NOMO-1 treated with dmso at 0.1 percent for 144 hours (cell line): ENCODE measurements at regions not wholly inside any gene's neighbourhood (a gene's known extent, or its start where the extent isn't known, plus 50 kb on each side); places are given as distances from the start of the nearest gene placed in this dataset.

Source experiments
- DNase-seq: peaks from one replicate; lab custom pipeline; 2025; ENCODE audit not compliant: unreplicated experiment; lab: John Stamatoyannopoulos, UW

DNA sequence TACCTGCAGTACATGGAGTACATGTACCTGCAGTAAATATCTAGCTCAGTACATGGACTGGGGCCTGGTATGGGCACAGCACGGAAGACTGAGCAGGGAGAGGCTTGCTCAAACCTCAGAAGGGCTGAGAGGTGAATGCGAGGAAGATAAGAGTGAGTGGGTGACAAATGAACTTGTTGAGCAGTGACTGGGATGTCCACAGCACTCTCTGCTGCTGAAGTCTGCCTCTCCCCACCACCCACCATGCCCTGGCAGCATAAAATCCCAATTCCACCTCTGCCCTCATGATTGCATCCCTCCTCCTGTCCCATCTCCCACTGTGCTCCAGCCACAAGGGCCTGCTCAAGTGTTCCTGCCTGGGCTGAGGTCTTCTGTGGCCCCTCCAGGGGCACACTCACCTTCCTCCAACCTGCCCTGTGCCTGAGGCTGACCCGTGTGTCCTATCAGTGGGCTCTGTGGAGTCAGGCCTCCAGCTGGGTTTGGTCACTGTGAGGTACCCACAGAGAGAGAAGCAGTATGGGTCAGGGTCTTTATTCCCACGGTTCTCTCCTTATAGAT is 114.2 kb downstream of the FOXD2 start:
- no peak for DNase-seq

DNA sequence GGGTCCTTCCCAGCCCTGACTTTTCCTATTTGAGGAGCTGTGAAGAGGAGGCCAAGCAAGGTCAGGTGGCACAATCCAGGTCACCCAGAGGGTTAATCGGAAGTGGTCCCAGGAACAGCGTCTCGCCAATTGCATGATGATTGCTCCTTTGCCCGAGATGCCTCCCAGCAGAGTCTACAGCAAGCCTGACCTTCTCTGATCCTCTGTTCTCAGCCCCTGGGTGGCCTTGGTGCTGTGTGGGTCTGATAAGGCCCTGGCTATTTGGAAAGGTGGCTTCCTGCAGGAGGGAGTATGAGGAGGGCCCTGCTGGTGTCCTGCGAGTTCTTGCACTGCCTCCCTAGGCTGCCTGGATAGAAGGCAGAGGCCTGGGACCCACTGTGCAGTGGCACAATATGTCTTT is 116.2 kb downstream of the FOXD2 start:
- DNase-seq, result no peak

DNA sequence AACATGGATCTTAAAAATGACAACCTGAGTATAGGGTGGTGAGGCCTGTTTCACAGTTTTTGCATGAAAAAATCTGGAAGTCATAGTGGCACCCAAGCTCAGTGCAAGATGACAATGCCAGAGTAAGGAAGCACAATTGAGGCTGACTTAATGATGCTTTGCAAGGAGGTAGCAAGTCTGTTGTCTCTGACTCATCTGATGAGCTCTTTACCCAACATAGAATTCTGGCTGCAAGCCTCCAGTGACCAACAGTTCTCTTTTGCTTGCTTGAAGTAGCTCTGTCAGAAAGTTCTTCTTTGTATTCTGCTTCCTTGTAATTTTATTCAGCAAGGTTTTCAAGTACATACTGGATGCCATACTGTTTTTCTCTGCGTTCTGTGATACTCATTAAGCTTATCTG is 117.1 kb downstream of the FOXD2 start:
- DNase-seq, result no peak

DNA sequence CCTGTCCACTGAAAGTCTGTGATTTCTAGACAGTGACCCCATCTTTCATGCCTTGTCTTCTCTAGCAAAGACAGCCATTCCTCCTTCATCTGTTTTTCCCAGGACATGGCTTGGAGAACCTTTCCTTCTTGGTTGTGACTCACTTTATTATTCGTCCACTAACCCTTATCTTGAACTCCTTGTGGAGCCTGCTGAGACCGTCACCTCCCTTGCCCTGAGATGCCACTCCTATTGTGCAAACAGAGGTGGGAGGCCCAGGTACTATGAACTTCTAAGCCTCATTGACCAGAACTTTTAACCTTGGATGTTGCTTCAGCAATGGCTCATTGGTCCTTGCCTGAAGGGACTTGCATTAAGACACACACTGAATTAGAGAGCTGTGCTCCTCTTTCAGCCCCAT is 117.5 kb downstream of the FOXD2 start:
- no peak for DNase-seq

DNA sequence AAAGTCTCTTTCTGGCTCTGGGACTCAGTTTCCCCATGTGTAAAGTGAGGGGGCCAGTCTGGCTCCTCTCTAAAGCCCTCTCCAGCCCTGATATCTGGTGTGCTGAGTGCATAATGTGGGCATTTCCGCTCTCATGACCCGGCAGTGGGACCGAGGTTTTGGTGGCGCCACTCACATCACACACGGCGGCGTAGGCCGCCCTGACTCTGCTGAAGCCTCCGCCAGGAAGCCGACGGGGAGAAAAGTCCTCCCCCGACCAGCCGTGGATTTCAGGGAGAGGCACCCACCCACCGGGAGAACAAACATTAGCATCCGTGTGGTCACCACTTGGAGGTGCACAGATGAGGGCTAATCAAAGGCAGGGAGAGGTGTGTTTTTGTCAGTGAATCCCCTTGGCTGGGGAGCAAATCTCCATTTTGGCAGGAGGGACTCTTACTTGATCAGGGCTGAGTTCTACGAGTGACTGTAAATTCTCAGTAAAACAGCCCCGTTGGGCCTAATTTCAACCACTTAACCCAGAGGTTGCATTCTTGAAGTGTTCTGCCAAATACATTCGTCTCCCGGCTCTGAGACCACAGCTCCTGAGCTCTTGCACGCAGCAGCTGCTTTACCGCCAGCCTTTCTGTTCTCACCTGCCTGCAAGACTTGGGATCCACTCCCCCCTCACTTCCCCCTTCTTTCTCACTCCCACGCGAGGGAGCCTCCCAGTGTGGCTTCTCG is 118.2 kb downstream of the FOXD2 start:
- DNase-seq, result no peak

DNA sequence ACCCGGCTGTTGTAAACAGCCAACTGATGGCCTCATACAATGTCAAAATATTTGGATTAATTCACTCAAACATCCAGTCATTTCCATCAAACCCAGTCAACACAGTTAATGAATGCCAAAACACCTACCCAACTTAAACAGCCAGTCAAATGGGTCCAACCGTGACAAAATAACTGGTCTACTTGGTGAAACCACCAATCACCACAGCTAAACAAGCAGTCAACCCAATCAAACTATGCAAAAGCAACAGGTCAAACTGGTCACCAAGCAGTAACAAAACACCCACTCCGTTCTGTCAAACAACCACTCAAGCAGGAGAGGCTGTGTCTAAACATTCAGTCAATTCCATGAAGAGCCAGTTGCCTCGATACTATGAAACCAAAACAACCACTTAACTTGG is 119.2 kb downstream of the FOXD2 start:
- DNase-seq, result no peak

DNA sequence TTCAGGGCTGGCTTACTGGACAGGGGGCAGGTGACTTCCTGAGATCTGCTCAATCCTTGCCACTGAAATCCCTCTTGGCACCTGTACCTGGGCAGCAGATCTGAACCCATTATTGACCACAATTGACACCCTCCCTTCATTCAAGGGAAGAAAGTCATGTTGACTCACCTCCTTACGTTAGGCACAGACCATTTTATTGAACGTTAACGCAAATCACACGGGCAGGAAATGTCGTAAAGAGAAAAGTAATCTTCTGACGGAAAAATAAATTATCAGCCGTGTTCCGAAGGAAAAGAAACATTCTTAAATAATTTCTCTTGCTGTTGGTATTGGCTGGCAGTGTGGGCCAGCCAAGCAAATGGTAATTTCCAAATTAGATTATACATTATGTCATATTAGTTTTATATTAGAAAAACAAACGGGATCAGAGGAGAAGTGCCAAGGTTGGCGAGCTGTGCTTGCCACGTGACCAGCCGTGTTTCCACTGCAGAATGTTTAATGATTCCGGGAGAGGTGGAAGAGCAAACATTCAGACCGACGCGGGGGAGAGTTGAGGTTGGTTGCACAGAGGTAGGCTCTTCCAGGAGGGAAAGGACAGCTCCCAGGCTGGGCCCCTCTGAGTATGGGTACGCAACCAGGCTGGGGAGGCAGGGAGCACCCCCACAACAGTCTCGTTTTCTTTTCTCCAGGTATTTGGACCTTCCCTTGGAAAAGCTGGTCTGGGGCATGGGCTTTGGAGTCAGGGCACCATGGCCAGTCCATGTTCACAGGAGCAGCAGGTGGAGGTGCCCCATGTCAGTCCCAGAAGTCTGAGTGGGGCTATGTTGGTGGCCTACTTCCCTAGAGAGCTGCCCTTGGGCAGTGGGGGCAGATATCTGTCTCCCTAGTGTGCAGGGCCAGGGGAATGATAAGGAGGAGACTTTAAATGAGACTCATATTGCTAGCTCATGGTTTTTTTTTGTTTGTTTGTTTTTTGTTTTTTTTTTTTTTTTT is 121.1 kb downstream of the FOXD2 start:
- no peak for DNase-seq

DNA sequence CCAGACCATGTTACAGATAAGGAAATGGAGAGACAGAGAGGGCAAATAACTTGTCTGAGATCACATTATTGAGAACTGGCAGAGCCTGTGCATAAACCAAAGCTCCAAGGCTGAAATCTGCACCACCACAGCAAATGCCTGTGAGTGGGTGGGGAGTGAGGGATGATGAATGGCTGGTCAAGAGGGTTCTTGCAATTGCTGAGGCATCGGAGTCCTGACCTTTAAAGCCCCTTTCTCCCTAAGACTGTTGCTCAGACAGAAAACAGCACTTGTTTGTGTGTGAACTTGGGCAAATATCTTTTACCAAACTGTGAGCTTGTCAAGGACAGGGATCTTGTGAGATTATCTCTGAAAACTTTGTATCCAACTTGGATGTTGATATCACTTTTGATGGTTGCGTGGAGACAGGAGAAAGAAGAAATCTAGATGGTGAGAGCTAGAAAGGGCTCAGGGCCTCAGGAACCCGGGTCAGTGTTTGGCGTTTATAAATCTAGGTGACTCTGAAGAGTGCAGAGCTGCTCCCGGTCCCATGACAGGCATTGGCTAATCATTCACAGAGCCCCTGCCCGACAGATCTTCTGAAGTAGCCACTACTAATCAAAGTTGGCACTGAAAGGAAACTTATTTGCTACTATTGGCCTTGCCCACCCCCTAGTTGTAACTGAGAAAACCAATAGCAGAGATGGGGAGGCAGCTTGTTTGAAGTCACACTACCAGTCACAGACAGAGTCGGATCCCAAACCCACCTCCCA is 122.3 kb downstream of the FOXD2 start:
- DNase-seq, result no peak

DNA sequence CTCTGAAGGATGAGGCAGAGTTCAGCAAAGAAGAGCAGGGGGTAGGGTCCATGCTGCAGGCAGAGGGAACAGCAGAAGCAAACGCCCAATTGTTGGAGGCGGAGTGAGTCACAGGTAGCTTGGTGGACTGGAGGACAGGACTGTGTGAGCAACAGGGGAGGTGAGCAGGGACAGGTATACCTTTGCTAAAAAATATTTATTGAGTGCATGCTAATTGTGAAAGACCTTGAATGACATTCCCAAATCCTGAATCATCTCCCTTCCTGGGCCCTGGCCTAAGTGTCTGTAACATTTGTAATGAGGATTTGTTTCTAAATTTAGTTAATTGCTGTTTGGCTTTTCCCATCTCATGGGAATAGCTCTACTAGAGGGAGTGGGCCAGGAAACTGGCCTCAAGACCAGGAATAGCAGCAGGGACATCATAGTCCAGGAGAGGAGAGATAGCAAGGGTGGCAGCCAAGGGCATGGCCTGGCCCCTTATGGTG is 123.7 kb downstream of the FOXD2 start:
- no peak for DNase-seq

DNA sequence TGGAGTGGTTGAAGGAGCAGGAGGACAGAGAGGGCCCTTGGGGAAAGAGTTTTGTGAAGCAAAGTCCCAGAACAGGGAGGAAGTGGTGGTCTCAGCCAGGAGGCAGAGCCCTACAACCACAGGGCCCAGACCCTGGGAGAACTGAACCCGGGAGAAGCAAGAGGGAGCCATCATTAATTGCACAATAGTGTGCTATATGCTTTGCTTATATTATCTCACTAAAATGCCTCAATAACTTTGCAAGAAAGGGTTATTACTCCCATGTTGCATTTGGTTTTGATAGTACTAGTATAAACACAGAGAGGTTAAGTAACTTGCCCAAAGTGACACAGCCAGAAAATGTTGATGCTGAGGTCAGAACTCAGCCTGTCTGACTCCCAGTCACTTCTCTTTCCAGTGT is 124.3 kb downstream of the FOXD2 start:
- no peak for DNase-seq

DNA sequence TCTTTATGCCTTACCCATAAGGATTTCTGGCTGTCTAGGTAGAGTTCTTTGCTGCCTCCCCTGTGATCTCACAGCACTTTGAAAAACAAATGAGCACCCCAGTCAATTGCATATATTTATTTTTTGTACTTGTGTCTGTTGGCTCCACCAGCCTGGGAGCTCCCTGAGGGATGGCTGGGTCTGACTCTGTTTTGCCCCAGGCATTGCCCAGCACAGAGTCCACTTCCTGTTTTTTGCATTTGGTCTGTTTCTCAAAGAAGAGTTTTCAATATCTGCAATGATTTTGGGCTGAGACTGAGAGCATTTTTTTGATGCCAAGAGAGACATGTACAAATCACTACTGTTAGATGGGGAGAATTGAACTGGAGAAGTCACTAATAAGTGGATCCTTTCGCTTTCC is 125.0 kb downstream of the FOXD2 start:
- no peak for DNase-seq

DNA sequence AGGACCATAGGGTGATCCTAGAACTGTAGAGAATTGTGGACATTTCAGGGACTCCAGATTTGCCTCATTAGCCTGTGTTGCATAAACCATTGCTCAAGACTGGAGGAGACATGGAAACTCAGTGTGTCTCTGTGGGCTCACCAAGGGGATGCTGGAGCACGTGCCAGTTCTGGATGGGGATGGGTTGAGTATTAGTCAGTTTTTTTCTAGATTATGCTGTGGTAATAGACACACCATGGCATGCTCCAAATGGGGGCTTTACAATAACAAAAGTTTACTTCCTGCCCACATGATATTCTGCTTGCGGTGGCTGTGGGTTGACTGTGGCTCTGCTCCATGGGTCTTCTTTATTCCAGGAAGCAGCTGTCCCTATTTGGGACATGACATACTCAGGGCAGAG is 125.4 kb downstream of the FOXD2 start:
- no peak for DNase-seq

DNA sequence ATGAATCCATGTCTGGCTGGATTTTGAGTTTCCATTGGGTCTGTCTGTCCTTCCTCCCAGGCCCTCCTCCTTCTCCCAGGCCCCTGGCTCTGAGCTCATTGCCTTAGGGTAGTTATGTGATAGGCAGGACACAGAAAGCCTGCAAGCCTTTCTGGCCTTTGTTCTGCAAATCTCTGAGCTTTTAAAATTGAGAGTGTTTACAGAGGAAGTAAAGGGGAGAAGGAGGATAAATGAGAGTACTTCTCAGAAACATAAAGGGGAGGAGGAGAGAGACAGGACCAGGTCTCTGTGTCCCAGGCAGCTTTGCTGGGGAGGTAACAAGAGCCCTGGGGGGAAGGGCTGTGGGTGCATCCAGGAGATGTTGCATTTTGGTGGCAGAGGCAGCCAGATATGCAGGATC is 126.7 kb downstream of the FOXD2 start:
- no peak for DNase-seq

DNA sequence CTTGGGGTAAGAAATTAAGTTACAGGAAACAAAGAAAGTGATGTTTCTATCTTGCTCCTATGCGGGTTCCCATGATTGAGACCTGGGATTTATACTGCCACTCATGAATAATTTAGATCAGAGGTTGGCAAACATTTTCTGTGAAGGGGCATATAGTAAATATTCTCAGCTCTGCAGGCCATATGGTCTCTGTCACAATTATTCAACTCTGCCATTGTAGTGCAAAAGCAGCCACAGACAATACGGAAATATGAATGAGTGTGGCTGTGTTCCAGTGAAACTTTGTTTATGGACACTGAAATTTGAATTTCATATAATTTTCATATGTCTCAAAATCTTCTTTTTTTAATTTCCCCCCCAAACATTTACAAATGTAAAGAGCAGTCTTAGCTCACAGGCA is 127.2 kb downstream of the FOXD2 start:
- DNase-seq, result no peak

DNA sequence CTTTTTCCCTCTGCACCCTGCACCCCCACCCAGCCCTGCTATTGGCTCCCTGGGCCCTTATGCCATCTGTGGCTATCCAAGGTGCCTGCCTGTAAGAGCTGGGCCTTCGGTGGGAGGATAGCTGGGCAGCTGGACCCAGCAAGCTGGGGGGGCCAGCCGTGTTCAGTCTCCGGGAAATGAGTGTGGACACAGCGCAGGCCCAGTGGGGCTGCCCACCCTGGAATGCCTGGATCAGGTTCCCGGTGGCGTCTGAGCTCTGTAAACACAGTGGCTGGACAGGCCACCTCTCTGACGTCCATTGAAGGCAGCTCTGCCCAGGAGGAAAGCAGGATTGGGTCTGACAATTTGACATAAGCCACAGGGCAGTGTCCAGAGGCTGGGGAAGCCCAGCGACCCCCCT is 127.8 kb downstream of the FOXD2 start:
- no peak for DNase-seq

DNA sequence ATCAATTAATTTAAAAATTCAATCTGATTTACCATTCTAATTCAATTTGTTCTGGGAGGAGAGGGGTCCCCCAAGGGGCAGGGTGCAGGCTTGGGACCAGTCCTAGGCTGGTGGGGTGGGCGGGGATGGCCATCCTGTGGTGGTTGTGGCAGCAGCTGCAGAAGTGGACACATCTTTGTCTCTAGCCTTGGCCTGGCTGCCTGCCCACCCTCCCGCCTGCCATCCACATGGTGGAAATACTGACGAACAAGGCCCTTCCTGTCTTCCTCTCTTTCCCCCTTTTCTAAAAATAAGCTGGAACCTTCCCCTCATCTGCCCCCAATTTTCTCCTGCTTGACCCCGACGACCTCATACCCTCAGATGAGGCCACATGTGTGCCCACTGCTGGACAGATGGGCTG is 130.9 kb downstream of the FOXD2 start:
- no peak for DNase-seq

DNA sequence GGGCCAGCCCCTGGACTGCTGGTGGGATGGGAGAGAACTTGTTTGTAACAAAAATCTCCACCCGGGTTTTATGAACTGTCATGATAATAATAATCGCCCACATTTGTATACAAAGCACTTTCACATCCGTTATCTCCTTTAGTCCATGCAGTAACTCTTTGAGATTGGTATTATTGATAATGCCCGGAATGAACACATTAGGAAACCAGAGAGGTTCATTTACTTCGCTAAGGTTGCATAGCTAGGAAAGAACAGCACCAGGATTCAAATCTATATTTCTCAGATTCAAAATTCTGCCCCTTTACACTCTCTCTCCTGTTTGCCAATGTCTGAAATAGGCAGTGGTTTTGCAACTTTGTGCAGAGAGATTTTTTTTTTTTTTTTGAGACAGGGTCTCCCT is 131.4 kb downstream of the FOXD2 start:
- no peak for DNase-seq

DNA sequence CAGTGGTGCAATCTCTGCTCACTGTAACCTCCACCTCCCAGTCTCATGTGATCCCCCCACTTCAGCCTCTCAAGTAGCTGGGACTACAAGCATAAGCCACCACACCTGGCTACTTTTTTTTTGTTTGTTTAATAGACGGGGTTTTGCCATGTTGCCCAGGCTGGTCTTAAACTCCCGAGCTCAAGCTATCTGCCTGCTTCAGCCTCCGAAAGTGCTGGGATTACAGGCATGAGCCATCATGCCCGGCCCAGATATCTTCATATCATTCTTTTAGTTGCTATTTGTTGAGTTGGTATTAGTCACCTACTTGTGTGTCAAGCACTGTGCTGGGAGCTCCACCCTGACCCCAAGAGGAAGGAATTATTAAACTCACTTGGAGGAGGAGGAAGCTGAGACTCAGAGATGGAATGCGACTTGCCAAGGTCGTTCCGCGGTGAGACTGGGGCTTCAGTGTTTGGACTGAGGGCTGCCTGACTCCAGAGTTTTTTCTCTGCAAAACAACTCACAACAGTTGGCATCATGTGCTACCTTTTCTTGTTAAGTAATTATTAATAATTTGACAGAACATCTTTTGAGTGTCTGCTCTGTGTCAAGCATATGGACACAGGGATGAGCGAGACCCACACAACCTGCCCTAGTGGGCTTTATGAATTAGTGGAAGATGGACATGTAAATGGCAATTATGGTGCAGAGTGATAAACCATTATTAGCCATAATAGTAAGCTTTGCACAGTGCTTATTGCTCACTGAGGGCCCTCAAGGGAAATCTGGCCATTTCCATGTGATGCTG is 132.0 kb downstream of the FOXD2 start:
- DNase-seq, result no peak

DNA sequence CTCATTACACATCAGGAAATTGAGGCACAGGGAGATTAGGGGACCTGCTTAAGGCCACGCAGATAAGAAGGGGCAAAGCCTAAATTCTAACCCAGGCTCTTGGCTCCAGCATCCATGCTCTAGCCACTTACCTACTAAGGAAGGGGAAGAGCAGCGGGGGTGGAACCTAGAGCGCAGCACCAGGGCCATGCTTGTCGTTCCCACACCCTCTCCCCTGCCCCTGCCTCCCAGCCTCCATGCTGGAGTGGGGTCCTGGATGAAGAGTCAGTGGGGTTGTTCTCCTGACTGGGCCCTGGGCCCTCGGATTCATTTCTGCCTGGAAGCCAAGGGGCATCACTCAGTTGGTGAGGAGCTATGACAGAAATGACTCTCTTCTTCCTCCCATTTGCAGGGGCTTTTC is 133.3 kb downstream of the FOXD2 start:
- no peak for DNase-seq

DNA sequence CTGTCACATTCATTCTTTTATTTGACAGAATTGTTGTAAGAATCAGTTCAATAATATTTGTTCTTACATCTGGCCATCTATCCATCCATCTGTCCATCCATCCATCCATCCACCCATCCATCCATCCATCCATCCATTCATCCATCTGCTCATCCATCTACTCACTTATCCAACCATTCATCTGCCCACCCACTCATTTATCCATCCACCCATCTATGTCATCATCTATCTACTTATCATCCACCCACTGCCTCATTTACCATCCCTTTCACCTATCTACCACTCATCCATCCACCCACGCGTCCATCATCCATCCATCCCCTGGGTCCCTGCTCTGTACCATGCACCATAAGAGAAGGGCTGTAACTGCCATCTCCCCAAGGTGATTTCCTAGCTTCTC is 134.1 kb downstream of the FOXD2 start:
- DNase-seq, result no peak
